SK-N-MC (cell line): ENCODE measurements at regions not wholly inside any gene's neighbourhood (a gene's known extent, or its start where the extent isn't known, plus 50 kb on each side); places are given as distances from the start of the nearest gene placed in this dataset.

ENCODE experiments used
- EZH2 ChIP-seq: fragments of 200-600 bp; sonication (generic); IDR thresholded peaks from one replicate; pipeline ENCODE4 v1.6.1; 2017; ENCODE audit warnings: antibody characterized with exemption
- POLR2AphosphoS5 ChIP-seq: IDR thresholded peaks from 2 replicates; pipeline ENCODE4 v1.6.1; 2012; ENCODE audit warnings: mild to moderate bottlenecking, low read depth, low read length, borderline replicate concordance

DNA sequence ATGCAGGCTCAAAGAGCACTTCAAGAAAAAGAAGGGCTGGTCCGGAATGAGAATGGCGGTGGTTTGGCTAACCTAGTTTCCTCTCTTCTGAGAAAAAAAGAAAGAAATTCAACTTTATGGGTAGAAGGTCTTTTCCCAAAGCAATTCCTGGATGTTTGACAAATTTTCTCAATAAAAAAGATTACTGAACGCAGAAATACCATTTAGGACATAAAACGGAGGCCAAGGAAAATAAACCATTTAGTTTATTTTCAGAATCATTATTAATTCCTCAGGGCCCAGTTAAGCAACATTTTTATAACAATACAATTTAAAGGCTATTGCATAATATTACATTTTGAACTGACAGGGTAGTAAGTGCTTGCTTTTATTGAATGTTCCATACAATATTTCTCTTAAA is 284.6 kb upstream of the ANKRD30A start:
- no peak for TF ChIP-seq POLR2AphosphoS5
- TF ChIP-seq EZH2: no peak
